ENCODE measurements at regions not wholly inside any gene's neighbourhood (a gene's known extent, or its start where the extent isn't known, plus 50 kb on each side); places are given as distances from the start of the nearest gene placed in this dataset.

GRCh38 chr3:189490749-189491148 is 140.4 kb upstream of the TP63 start:
- no peak for TF ChIP-seq CTCF (IDR thresholded peaks at IDR 0.05; ENCODE audit: borderline replicate concordance, extremely low read depth, low read length, poor library complexity, severe bottlenecking)
- TF ChIP-seq EZH2 (IDR thresholded peaks at IDR 0.05; ENCODE audit: borderline replicate concordance, low read depth, low read length, severe bottlenecking): no peak

All from DND-41 (cell line).